ENCODE measurements at regions not wholly inside any gene's neighbourhood (a gene's known extent, or its start where the extent isn't known, plus 50 kb on each side); places are given as distances from the start of the nearest gene placed in this dataset.

GRCh38 chr6:11855743-11856142 is 77.1 kb upstream of the ADTRP start:
- no peak for TF ChIP-seq EZH2 (IDR thresholded peaks at IDR 0.05; ENCODE audit: borderline replicate concordance, insufficient read depth, low read depth, low read length, poor library complexity, severe bottlenecking)
- no peak for TF ChIP-seq CTCF (IDR thresholded peaks at IDR 0.05)
